NOMO-1 treated with dmso at 0.1 percent for 144 hours (cell line): ENCODE measurements at regions not wholly inside any gene's neighbourhood (a gene's known extent, or its start where the extent isn't known, plus 50 kb on each side); places are given as distances from the start of the nearest gene placed in this dataset.
"Not testable (repeated sequence)": the region's sequence is repeated elsewhere in the genome, so short reads cannot be mapped to it uniquely, and the experiment has no call there.

Source experiments
- DNase-seq: peaks from one replicate; lab custom pipeline; 2025; ENCODE audit not compliant: unreplicated experiment; lab: John Stamatoyannopoulos, UW

GRCh38 chr21:35982717-35983116, 77.6 kb downstream of the SETD4 start:
- no peak for DNase-seq

GRCh38 chr21:35981514-35982070, 78.7 kb downstream of the SETD4 start:
- no peak for DNase-seq

DNA sequence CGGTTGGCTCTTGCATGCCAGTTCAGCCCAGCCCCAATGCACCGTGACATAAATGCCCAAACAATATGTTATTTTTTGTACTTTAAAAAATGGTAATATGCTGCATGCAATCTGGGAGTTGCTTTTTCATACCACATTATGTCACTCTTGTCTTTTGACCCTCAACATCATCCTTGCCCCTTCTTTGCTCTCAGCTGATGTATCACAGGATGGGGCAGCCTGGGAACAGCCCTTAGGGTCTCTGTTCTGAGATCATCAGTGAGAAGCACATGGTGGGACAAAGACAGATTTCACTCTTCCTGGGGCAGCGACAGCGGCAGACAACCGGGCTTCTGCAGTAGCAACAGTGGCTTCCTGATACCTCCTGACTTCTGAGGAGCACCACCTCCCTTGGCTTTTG, 79.5 kb downstream of the SETD4 start:
- no peak for DNase-seq

DNA sequence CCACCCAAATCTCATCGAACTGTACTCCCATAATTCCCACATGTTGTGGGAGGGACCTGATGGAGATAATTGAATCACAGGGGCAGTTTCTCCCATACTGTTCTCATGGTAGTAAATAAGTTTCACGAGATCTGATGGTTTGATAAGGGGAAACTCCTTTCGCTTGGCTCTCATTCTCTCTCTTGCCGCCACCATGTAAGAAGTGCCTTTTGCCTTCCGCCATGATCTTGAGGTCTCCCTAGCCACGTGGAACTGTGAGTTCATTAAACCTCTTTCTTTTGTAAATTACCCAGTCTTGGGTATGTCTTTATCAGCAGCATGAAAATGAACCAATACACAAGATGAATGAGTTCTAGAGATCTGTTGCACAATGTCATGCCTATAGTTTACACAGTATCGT, 82.5 kb downstream of the SETD4 start:
- DNase-seq, result not testable (repeated sequence)

GRCh38 chr21:35976929-35977328, 83.4 kb downstream of the SETD4 start:
- no peak for DNase-seq

DNA sequence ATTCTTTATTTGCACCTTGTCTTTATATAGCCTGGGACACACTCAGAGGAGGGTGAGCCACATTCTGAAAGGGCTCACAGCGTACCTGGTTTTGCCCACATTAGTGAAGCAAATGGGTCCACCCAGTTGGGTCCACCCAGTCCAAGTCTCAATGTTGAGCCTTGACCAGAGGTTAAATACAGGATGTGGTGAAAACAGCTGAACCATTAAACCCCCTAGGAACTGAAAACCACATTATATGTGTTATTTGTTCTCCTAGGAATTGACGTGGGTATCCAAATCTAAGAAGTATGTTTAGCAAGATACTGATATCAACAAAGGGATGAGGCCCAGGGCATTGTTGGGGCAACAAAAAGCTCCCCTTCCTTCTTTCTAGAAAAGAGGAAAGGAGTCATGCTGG, 83.8 kb downstream of the SETD4 start:
- no peak for DNase-seq

DNA sequence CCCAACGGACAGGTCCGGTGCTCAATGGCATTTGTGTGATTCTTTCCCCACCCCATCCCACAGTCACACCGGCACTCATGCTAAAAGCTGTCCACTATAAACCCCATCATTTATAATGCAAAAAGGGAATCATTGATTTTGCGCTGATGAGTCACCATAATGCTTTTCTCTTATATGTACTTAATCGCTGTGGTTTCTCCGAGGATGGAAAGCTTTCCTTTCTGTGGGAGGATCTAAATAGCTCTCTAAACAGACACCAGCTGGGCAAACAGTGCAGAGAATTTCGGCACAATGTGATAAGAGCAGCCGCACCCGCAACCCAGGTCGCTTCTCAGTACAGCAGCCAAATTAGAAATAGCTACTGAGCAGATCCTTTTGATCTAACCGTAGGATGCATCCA, 85.6 kb downstream of the SETD4 start:
- no peak for DNase-seq

DNA sequence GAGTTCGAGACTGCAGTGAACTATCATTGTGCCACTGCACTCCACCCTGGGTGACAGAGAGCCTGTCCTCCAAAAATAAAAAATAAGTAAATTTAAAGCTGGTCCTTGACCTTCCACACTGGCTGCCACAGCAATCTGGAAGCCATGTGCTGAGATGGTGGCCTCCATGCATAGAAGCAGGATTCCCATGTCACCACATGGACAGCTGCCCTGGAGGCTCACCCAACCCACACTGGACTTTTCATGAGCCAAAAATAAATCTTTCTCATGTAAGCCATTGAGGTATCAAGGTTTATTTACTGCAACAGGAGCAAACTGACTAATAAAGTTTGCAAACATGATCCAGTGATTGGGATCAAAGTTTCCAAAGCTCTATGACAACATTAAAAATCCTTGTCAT, 88.5 kb downstream of the SETD4 start:
- no peak for DNase-seq

DNA sequence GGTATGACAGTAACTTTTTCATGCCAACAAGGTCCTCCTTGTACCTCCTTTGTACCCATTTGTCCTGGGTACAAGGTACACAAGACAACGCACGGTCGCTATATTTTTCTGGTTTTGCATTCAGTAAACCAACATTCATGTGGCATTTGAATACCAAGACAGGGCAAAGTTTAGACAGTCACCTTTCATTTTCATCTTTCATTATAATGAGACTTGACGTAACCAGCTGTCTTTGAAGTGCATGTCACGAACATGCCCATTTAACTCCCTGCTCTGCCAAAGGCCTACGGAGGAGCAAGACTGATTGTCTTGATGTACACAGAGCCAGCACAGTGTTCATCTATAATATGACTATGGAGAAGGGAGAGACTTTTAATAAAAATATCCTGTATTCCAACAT, 91.0 kb downstream of the SETD4 start:
- DNase-seq, result no peak

- DNase-seq, result no peak
Observed at GRCh38 chr21:35968564-35968963, 91.8 kb downstream of the SETD4 start.

GRCh38 chr21:35965699-35966098, 94.6 kb downstream of the SETD4 start:
- no peak for DNase-seq

DNA sequence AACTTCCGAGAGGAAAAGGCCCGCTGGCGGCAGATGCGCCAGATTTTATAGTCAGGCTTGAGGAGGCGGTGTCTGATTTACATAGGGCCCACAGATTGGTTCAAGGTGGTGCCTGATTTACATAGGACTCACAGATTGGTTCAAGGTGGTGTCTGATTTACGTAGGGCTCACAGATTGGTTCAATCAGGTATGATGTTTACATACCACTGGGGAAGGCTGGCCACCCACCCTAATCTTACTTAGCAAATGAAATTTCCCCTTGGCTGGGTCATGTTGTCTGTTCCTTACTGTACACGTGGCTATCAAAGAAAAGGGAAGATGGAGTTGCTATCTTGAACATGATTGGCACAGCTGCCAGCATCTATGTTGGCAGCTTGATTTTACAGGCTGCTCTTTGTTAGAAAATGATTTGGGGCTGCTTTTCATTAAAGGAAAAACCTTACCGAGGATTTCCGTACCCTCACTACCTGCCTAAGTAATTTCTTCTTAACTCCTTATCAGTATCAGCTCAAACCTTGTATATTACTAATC, 96.3 kb downstream of the SETD4 start:
- no peak for DNase-seq

DNA sequence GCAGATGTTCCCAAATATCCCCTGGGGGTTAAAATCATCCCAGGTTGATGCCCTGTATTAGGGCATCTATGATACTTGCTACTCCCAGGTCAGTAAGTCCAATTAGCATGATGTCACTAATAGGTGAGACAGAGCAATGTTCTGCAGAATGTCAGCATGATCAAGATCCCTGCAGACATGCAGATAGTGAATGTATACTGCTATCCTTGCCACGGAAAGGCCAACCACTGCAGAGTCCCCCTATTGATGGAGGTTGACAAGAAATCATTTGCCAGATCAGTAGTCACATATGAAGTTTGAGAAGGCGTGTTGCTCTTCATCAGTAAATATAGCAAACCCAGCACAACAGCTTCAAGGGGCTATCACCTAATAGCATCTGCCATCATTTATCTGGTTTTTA, 97.4 kb downstream of the SETD4 start:
- DNase-seq, result no peak

GRCh38 chr21:35954066-35954465, 106.3 kb downstream of the SETD4 start:
- DNase-seq, result no peak

DNA sequence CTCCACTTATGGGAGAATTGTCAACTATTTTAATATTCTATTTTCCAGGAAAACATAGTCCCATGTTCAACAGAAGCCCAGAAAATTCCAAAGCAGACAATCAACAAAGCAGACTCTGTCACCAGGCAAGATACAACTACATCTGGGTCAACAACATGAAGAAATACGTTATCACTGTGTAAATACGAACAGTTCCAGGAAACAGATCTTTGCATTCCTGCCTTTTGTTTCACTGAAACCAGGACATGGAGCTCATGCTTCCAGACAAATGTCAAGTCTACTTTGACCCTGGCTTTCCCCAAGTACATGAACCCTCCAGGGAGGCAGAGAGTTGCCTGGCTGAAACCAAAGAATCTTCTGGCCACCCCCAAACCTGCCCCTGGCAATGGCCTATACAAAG, 106.7 kb downstream of the SETD4 start:
- no peak for DNase-seq

DNA sequence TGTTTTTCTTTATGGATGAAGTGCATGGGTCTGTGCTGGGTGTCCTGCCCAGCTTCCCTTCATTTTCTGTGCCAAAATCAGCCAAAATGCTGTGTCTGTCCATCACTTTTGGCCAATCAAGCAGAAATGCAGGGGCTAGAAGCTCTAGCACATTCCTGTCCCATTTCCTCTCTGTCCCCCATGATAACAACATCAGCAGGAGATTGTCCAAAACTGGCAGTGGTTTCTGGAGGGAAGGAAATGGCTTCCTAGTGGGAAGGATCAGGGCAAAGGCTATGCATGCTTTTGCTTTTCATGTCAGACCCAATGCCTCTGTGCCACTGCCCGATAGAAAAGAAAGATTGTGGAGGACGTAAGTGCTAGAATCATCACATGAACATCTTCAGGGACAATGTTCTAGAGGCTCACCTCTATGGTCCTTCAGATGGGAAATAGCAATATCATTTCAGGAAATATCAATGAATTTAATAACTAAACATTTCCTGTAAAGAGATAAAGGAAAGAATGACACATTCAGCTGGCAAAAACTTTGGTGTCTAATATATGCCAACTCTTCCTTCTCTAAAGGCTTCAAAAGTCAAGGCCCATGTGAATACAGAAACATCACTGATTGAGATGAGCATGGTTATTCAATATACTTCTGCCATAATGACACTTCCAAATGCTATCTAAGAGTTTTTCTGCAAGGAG, 107.5 kb downstream of the SETD4 start:
- DNase-seq, result no peak

DNA sequence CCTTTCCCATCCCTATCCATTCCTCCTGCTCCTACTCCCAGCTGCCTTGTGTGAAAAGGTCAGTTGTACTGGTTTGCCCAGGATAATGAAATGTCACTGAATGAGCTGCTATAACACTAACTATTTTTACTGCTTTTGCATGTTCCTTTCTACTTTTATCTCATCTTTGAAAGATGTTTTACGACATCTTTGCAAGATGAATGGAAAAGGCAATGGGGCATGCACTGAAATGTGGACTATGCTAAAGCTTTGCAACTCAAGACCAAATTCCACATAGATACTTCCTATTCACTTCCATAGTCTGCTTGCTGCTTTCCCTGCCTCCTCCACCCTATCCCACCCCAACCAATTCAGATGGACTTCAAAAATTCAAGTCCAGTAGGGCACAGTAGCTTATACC, 111.3 kb downstream of the SETD4 start:
- DNase-seq, result no peak

GRCh38 chr21:35945089-35945671, 115.1 kb downstream of the SETD4 start:
- DNase-seq, result no peak

DNA sequence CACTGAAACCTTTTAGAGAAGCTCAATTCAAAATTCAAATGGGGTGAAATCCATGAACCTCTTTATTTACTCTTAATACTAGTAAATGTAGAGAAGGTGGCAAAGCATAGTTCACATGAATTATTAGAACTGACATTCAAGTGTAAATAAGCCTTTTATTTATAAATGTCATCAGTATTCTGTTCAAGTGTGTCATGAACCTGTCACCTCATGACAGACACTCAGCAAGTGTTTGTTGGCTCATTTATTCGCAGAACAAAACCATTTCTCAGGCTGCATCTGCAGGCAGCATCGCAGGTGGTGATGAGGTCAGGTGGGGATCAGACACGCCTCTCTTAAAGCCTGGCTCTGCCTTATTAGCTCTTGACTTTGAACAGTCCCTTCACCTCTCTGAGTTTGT, 116.6 kb downstream of the SETD4 start:
- no peak for DNase-seq

GRCh38 chr21:35942211-35943144, 117.8 kb downstream of the SETD4 start:
- DNase-seq, result peak; percentile 34
